ENCODE measurements at regions not wholly inside any gene's neighbourhood (a gene's known extent, or its start where the extent isn't known, plus 50 kb on each side); places are given as distances from the start of the nearest gene placed in this dataset.

DNA sequence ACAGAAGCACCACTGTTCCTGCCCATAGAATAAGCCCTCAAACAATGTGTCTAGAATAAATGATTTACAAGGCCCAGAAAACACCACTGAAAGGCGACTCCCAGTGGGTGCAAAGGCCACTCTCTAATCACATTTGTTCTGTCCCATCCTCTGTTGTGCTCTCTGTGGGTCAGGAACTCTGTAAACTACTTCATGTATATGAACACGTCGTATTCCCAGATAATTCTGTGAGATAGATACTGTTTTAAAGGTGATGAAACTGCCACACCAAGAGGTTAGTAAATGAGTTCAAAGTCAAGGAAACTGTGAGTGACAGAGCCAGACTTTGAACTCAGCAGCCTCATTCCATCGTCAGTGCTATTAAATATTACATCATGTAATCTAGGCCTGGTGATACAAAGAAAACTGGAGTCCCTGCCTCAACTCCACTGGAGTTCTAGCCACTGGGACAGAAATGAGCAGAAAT lies 269.7 kb upstream of the DCC start (continued):
- TF ChIP-seq ZNF788 (CRISPR knock-in tag; IDR thresholded peaks at IDR 0.05; ENCODE audit: borderline replicate concordance) (peak; percentile 30; the same call in 1 of the 2 replicates), ZSCAN20 (CRISPR knock-in tag; IDR thresholded peaks at IDR 0.05; ENCODE audit: borderline replicate concordance) (no peak), NR2C2 (CRISPR knock-in tag; IDR thresholded peaks at IDR 0.05; ENCODE audit: borderline replicate concordance) (peak; percentile 57; the same call in 1 of the 2 replicates), CREB1 (IDR thresholded peaks at IDR 0.05) (peak; percentile 57), CREB1 (CRISPR knock-in tag; IDR thresholded peaks at IDR 0.05) (peak; percentile 86), SSRP1 (CRISPR knock-in tag; IDR thresholded peaks at IDR 0.05) (0 out of 2 replicates have a peak, but pooled peaks have one; percentile 31), RCOR2 (CRISPR knock-in tag; IDR thresholded peaks at IDR 0.05) (peak; percentile 68; the same call in 1 of the 2 replicates), RXRB (CRISPR knock-in tag; IDR thresholded peaks at IDR 0.05; ENCODE audit: borderline replicate concordance) (peak; percentile 84), RARA (CRISPR knock-in tag; IDR thresholded peaks at IDR 0.05) (peak; percentile 95), XRCC5 (optimal IDR thresholded peaks at IDR 0.05; ENCODE audit: low read length) (no peak), ZNF282 (IDR thresholded peaks at IDR 0.05; ENCODE audit: partially characterized antibody) (no peak), LCORL (IDR thresholded peaks at IDR 0.05) (no peak), LCORL (CRISPR knock-in tag; IDR thresholded peaks at IDR 0.05) (peak; percentile 36; the same call in 1 of the 2 replicates), NR2F1 (CRISPR knock-in tag; IDR thresholded peaks at IDR 0.05) (peak; percentile 70 to 82; a peak in 3 of 4 replicates), NFIC (IDR thresholded peaks at IDR 0.05; ENCODE audit: low read length) (peak; percentile 76), GATAD2A (CRISPR knock-in tag; IDR thresholded peaks at IDR 0.05) (peak; percentile 81), ZNF550 (CRISPR knock-in tag; IDR thresholded peaks at IDR 0.05; ENCODE audit: borderline replicate concordance) (no peak), MIXL1 (CRISPR knock-in tag; IDR thresholded peaks at IDR 0.05) (peak; percentile 96), SAP130 (CRISPR knock-in tag; IDR thresholded peaks at IDR 0.05; ENCODE audit: low read depth) (peak; percentile 54), STAG1 (CRISPR knock-in tag; IDR thresholded peaks at IDR 0.05) (peak; percentile 20; the same call in 1 of the 2 replicates), GATAD1 (CRISPR knock-in tag; IDR thresholded peaks at IDR 0.05) (peak; percentile 68), ARHGAP35 (CRISPR knock-in tag; IDR thresholded peaks at IDR 0.05; ENCODE audit: borderline replicate concordance) (no peak), ZNF607 (CRISPR knock-in tag; IDR thresholded peaks at IDR 0.05; ENCODE audit: borderline replicate concordance) (peak; percentile 65; the same call in 1 of the 2 replicates), SOX5 (CRISPR knock-in tag; IDR thresholded peaks at IDR 0.05; ENCODE audit: borderline replicate concordance) (peak; percentile 97), ZC3H13 (CRISPR knock-in tag; IDR thresholded peaks at IDR 0.05) (no peak), ZNF672 (CRISPR knock-in tag; IDR thresholded peaks at IDR 0.05) (no peak), MXI1 (IDR thresholded peaks at IDR 0.05; ENCODE audit: borderline replicate concordance, low read depth, low read length) (no peak), MED1 (CRISPR knock-in tag; IDR thresholded peaks at IDR 0.05) (peak; percentile 92)
- TF ChIP-seq, protein P1, sequence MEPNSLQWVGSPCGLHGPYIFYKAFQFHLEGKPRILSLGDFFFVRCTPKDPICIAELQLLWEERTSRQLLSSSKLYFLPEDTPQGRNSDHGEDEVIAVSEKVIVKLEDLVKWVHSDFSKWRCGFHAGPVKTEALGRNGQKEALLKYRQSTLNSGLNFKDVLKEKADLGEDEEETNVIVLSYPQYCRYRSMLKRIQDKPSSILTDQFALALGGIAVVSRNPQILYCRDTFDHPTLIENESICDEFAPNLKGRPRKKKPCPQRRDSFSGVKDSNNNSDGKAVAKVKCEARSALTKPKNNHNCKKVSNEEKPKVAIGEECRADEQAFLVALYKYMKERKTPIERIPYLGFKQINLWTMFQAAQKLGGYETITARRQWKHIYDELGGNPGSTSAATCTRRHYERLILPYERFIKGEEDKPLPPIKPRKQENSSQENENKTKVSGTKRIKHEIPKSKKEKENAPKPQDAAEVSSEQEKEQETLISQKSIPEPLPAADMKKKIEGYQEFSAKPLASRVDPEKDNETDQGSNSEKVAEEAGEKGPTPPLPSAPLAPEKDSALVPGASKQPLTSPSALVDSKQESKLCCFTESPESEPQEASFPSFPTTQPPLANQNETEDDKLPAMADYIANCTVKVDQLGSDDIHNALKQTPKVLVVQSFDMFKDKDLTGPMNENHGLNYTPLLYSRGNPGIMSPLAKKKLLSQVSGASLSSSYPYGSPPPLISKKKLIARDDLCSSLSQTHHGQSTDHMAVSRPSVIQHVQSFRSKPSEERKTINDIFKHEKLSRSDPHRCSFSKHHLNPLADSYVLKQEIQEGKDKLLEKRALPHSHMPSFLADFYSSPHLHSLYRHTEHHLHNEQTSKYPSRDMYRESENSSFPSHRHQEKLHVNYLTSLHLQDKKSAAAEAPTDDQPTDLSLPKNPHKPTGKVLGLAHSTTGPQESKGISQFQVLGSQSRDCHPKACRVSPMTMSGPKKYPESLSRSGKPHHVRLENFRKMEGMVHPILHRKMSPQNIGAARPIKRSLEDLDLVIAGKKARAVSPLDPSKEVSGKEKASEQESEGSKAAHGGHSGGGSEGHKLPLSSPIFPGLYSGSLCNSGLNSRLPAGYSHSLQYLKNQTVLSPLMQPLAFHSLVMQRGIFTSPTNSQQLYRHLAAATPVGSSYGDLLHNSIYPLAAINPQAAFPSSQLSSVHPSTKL (CRISPR knock-in tag; IDR thresholded peaks at IDR 0.05), result peak; percentile 97
- TF ChIP-seq, protein P2, sequence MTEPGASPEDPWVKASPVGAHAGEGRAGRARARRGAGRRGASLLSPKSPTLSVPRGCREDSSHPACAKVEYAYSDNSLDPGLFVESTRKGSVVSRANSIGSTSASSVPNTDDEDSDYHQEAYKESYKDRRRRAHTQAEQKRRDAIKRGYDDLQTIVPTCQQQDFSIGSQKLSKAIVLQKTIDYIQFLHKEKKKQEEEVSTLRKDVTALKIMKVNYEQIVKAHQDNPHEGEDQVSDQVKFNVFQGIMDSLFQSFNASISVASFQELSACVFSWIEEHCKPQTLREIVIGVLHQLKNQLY (CRISPR knock-in tag; IDR thresholded peaks at IDR 0.05), result peak; percentile 60
- TF ChIP-seq, protein P3, sequence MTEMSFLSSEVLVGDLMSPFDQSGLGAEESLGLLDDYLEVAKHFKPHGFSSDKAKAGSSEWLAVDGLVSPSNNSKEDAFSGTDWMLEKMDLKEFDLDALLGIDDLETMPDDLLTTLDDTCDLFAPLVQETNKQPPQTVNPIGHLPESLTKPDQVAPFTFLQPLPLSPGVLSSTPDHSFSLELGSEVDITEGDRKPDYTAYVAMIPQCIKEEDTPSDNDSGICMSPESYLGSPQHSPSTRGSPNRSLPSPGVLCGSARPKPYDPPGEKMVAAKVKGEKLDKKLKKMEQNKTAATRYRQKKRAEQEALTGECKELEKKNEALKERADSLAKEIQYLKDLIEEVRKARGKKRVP (CRISPR knock-in tag; IDR thresholded peaks at IDR 0.05), result peak in 1 of 2 experiments; percentile 96; a peak in 2 of 4 replicates

All from HepG2 (cell line).